ENCODE measurements at regions not wholly inside any gene's neighbourhood (a gene's known extent, or its start where the extent isn't known, plus 50 kb on each side); places are given as distances from the start of the nearest gene placed in this dataset.

DNA sequence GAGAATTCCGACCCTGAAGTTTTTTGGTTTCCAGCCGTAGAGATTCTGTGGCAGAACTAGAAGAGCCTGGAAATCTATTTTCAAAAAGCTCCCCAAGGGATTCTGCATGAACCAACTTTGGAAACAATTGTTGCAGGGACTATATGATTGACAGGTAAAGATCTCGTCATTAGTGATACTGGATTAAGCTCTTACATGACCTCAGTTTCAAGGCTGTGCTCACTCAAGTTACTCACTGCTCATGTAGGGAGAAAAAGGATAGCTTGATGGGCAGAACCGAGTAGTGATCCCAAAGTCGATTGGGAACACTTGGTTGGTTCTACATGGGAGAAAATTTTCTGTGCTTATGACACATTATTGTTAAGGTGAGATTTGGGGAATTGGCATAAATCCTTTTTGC lies 142.3 kb upstream of the RASGRP1 start:
- no peak for DNase-seq (ENCODE audit: low read depth)
- in situ Hi-C loops (cut with HindIII; ENCODE audit: low pct_unique_long_range_greater_than_20kb, low sequenced_read_pairs), result no loop called here

GRCh38 chr15:38707802-38708671 lies 143.4 kb upstream of the RASGRP1 start:
- peak; percentile 41 for DNase-seq (ENCODE audit: low read depth)
- in situ Hi-C loops (cut with HindIII; ENCODE audit: low pct_unique_long_range_greater_than_20kb, low sequenced_read_pairs), result no loop called here

DNA sequence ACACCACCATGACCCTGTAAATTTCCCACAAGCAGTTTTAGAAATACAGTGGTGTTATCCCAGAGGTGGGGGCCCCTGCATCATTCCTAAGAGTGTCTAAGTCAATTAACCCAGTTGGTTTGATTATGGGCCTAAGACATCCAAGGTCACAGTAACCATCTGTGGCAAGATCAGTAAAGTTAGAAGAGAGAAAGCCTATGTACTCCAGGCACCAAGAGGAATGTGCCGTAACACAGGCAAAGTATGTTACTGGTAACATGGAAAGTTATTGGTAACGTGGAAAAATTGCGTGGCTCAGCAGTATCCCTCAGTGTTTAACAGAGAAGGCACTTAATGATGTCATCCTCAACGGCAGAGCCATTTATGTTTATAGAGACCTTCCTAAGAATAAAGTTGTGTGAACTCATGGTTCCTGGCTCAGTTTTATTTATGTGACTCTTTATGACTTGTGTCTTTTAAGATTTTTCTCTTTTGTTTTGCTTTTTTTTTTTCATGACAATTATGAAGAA lies 144.1 kb upstream of the RASGRP1 start:
- DNase-seq (ENCODE audit: low read depth), result no peak
- in situ Hi-C loops (cut with HindIII; ENCODE audit: low pct_unique_long_range_greater_than_20kb, low sequenced_read_pairs), result no loop called here

DNA sequence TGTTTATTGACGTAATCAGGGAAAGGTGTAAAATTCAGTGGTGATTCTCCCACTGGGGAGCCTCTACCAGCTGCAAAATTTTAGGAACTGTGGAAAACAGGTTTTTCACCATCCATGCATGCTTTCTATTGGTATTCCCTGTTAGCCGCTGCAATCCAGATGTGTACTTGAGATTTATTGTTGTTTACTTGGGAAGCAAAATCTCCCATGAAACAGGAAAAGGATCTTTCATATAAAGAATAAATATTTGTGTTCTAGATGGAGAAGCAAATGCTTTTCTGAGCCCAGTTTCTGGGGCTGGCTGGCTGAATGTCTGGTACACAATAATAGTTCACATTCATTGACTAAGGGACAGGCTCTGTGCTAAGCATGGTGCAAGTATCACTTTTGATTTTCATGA lies 144.6 kb upstream of the RASGRP1 start:
- in situ Hi-C loops (cut with HindIII; ENCODE audit: low pct_unique_long_range_greater_than_20kb, low sequenced_read_pairs), result no loop called here
- DNase-seq (ENCODE audit: low read depth), result no peak

DNA sequence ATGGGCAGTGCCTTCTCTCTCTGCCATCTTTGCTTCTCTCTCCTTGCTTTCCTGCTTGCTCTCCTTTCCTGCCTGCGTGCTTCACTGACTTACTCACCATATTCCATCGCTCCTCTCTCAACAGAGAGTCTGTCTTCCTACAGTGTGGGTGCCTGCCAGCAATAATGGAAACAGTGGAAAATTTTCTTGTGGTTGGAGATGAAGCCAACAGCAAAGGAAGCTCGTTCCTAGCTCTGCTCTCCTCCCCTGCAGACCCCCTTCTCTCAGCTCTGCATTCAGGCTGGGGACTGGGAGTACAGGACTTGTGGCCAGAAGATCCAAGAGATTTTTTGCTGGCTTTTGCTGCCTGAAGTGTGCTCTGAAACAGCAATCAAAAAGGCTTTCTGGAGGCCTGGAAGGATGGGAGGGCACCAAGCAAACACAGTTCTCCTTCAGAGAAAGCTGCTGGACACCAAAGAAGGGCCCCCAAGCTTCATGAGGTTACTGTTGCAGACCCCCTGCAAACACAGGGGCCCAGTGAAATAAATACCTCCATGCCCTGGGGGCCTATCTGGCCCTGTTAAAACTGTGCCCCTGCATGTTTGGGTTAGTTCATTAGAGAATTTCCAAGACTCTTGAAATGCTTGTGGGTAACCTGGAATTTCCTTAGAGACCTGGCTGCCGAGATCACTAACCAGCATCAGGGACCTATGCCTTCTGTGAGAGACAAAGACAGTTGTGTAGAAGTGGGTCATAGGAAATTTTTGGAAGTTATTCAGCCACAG lies 149.9 kb upstream of the RASGRP1 start:
- DNase-seq (ENCODE audit: low read depth), result peak; percentile 51
- in situ Hi-C loops (cut with HindIII; ENCODE audit: low pct_unique_long_range_greater_than_20kb, low sequenced_read_pairs), result no loop called here

GRCh38 chr15:38720893-38721567 lies 156.4 kb upstream of the RASGRP1 start:
- in situ Hi-C loops (cut with HindIII; ENCODE audit: low pct_unique_long_range_greater_than_20kb, low sequenced_read_pairs), result no loop called here
- DNase-seq (ENCODE audit: low read depth), result no peak

GRCh38 chr15:38721568-38721945 lies 156.9 kb upstream of the RASGRP1 start:
- in situ Hi-C loops (cut with HindIII; ENCODE audit: low pct_unique_long_range_greater_than_20kb, low sequenced_read_pairs), result no loop called here
- DNase-seq (ENCODE audit: low read depth), result no peak

DNA sequence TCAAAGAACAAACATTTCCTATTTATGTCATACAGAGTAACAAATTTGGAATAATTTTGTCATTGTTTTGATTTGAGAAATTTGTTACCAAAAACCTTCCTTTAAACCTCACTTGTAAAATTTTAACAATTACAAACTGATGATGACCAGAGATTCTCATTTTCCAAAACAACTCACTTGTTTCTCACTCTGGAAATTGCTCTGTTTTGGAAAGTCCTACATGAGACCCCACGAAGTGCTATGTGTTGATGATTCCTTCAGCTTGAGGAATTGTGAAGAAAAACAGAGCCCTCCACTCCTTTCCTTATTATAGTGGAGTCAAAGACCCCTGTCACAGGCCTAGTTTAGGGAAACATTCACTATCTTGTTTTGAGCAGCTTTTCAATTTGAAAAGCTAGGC lies 157.6 kb upstream of the RASGRP1 start:
- DNase-seq (ENCODE audit: low read depth), result no peak
- in situ Hi-C loops (cut with HindIII; ENCODE audit: low pct_unique_long_range_greater_than_20kb, low sequenced_read_pairs), result no loop called here

- DNase-seq (ENCODE audit: low read depth), result no peak
- in situ Hi-C loops (cut with HindIII; ENCODE audit: low pct_unique_long_range_greater_than_20kb, low sequenced_read_pairs), result no loop called here
Observed at GRCh38 chr15:38724827-38725226, 160.2 kb upstream of the RASGRP1 start.

DNA sequence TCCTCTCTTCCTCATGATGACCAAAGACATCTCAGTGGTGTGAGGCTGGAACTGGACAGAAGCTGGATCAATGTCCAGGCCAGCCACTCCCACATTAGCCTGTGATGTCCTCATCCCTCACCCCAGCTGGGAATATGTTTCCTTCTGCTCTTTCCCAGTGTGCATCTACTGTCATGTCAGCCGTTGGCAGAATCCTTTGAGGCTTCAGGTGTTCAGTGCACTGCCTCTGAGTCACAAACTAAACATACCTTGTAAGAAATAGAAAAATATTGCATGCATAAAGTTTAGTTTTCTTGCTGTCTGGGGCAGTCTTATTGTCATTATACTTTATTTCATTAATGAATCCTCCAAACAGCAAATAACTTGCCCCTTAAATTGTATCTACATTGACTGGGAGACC lies 161.6 kb upstream of the RASGRP1 start:
- no peak for DNase-seq (ENCODE audit: low read depth)

DNA sequence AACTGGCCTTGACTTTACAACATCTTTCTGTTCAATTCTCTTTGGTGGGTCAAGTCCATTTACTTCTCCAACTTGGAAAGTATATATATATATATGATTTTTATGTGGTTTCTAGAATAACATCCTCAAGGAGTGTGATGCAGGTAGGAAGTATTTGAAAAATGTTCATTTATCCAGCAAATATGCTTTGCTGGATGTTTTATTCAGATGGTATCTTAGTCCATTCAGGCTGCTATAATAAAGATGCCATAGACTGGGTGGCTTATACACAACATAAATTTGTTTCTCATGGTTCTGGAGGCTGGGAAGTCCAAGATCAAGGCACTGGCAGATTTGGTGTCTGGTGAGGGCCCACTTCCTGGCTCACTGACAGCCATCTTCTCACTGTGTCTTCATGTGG lies 168.7 kb upstream of the RASGRP1 start:
- in situ Hi-C loops (cut with HindIII; ENCODE audit: low pct_unique_long_range_greater_than_20kb, low sequenced_read_pairs), result no loop called here
- no peak for DNase-seq (ENCODE audit: low read depth)

More for the DNA sequence above, 161.6 kb upstream of the RASGRP1 start:
- in situ Hi-C loops (cut with HindIII; ENCODE audit: low pct_unique_long_range_greater_than_20kb, low sequenced_read_pairs), result no loop called here

DNA sequence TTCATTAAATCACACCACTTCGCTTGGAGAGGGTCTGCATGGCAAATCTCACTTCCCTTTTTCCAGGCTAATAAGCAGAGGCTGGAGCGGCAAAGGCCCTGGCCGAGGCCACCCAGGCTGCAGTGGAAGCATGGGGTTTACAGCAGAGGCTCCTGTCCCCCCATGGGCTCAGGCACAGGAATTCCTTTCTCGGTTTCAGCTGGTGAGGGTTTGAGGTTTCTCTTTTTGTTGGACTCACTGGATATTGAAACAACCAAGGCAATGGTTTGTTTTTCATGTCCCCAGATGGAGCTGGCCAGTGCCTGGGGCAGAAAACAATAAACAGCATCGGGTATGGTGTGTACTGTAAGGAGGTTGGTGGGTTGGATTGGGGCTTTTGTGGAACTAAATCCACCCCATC lies 175.6 kb upstream of the RASGRP1 start:
- no peak for DNase-seq (ENCODE audit: low read depth)
- in situ Hi-C loops (cut with HindIII; ENCODE audit: low pct_unique_long_range_greater_than_20kb, low sequenced_read_pairs), result no loop called here

DNA sequence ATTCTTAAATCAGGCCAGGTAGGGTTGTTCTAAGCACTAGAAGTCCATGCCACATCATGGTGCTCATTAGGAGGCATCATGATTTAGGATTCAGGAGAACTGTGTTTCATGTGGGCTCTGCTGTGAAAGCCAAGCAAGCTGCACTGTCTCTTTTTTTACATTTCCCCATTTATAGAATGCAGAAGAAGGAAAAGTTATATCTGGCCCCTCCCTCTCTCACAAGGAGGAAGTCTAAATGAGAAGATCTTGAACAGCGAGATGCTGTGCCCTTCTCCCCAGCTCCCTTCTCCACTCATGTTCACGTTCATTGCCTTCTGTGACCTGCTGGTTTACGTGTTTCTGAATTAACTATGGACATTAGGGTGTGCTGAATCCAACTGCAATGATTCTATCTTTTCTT lies 178.5 kb upstream of the RASGRP1 start:
- DNase-seq (ENCODE audit: low read depth), result no peak
- in situ Hi-C loops (cut with HindIII; ENCODE audit: low pct_unique_long_range_greater_than_20kb, low sequenced_read_pairs), result no loop called here

DNA sequence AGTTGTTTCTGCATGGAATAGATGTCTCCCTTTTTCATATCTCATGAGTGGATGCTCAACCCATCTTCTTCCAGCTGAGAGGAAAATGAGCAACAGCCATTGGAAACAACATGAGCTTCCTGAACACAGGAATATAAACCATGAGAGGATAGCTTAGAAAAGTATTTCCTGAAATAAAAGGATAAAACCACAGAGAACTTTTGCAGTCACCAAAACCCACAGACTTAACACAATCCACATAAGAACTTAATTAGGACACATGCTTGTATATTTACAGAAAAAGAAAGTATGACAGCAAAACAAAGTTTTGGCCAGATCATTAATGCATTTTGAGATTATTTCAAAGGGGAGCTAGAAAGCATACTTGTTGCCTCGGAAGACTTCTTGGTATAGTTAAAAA lies 180.5 kb upstream of the RASGRP1 start:
- DNase-seq (ENCODE audit: low read depth), result no peak
- in situ Hi-C loops (cut with HindIII; ENCODE audit: low pct_unique_long_range_greater_than_20kb, low sequenced_read_pairs), result no loop called here

- in situ Hi-C loops (cut with HindIII; ENCODE audit: low pct_unique_long_range_greater_than_20kb, low sequenced_read_pairs), result no loop called here
- no peak for DNase-seq (ENCODE audit: low read depth)
Observed at GRCh38 chr15:38745626-38746025, 181.0 kb upstream of the RASGRP1 start.

GRCh38 chr15:38746211-38746610 lies 181.6 kb upstream of the RASGRP1 start:
- in situ Hi-C loops (cut with HindIII; ENCODE audit: low pct_unique_long_range_greater_than_20kb, low sequenced_read_pairs), result no loop called here
- no peak for DNase-seq (ENCODE audit: low read depth)

- DNase-seq (ENCODE audit: low read depth), result no peak
- in situ Hi-C loops (cut with HindIII; ENCODE audit: low pct_unique_long_range_greater_than_20kb, low sequenced_read_pairs), result no loop called here
Observed at GRCh38 chr15:38748710-38749109, 184.1 kb upstream of the RASGRP1 start.

GRCh38 chr15:38750786-38751185 lies 186.2 kb upstream of the RASGRP1 start:
- DNase-seq (ENCODE audit: low read depth), result no peak
- in situ Hi-C loops (cut with HindIII; ENCODE audit: low pct_unique_long_range_greater_than_20kb, low sequenced_read_pairs), result no loop called here

DNA sequence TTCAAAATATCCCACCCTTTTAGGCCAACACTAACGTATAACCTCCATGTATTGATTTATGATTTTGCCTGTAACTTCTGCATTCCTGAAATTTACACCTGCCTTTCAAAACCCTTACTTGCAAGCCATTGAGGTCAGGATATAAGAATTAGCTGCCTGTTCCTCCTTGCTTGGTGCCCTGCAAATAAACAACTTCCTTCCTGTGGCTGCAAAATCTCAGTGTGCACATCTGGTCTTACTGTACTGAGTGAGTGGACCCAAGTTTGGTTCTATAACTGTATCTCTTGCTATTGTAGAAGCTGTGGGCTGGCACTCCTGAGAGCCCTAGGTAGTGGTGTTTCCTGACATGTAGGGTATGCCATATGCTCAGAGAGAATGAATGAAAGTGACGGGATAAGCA lies 191.1 kb upstream of the RASGRP1 start:
- DNase-seq (ENCODE audit: low read depth), result no peak
- in situ Hi-C loops (cut with HindIII; ENCODE audit: low pct_unique_long_range_greater_than_20kb, low sequenced_read_pairs), result no loop called here
